Activated naive CD4-positive, alpha-beta T cell treated with anti-CD3 and anti-CD28 coated beads, Interleukin-2, amount 50 U/mL, for 24 hours (primary cell): ENCODE measurements at regions not wholly inside any gene's neighbourhood (a gene's known extent, or its start where the extent isn't known, plus 50 kb on each side); places are given as distances from the start of the nearest gene placed in this dataset.
"Not testable (repeated sequence)": the region's sequence is repeated elsewhere in the genome, so short reads cannot be mapped to it uniquely, and the experiment has no call there.

ENCODE experiments used
- H3K27ac Mint-ChIP-seq: one replicate; pipeline ENCODE4 v1.8.0; 2021; ENCODE audit warnings: mild to moderate bottlenecking, mixed read lengths
- H3K27me3 Mint-ChIP-seq: one replicate; pipeline ENCODE4 v1.8.0; 2021; ENCODE audit warnings: mixed read lengths
- H3K36me3 Mint-ChIP-seq: one replicate; pipeline ENCODE4 v1.8.0; 2021; ENCODE audit warnings: mixed read lengths
- H3K4me1 Mint-ChIP-seq: one replicate; pipeline ENCODE4 v1.8.0; 2021; ENCODE audit warnings: mixed read lengths
- H3K4me3 Mint-ChIP-seq: one replicate; pipeline ENCODE4 v1.8.0; 2021; ENCODE audit warnings: mild to moderate bottlenecking, mixed read lengths
- H3K9me3 Mint-ChIP-seq: one replicate; pipeline ENCODE4 v1.8.0; 2021; ENCODE audit warnings: mixed read lengths

DNA sequence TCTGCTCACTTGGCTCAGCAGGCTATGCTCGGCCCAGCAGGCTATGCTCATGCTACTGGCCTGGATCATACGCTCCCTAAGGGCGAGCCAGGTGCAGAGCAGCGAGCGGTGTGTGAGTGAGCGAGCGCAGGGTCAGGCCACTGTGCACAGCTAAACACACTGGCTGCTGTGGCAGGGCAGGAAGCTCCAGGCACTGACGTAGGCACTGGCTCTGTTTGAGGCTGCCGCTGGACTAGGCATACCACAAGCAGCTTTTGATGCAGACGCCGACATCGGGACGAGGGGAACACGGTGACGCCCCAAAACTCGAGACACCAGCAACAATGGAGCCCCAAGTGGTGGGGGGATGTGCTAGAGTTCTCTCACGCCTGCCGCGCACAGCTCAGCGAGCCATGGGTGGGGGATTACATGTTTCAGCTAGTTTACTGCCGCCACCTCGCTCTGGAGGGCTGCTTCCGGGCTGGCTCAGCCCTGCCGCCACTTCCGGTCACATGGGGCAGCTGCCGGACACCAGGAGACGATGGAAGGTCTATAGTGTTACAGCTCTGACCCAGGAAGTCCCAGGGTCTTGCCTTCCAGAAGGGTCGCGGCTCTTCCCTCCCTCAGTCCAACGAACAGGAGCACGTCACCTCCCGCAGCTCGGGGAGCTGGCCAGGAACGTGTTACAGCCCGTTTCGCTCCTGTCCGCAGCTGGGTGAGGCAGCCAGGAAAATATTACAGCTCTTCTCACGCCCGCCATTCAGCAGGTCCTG lies 1176.9 kb upstream of the LRRTM1 start:
- Mint-ChIP-seq H3K27ac (no peak overlapping the region), H3K36me3 (no peaks in the 10 kb centered on the region), H3K9me3 (peaks cover 14% of the 10 kb centered on the region), H3K27me3 (no peaks in the 10 kb centered on the region), H3K4me1 (no peaks in the 10 kb centered on the region), H3K4me3 (no peak overlapping the region)

DNA sequence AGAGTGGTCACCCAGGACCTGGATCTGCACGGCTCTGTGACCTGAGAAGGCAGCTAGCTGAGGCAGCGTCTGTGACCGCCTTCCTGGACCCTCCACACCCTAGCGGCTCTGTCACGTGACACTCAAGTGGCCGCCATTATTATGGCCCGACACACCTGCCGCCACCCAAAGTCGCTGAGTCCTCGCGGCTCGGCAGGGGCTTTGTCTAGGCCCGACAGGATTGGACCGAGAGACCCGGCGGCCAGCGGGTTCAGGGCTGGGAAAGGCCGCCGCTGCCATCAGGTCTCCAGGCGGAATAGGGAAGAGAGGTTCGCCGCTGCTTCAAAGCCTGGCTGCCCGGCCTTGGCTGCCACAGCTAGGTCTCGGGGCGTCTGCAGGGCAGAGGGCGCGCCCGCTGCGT lies 1162.5 kb upstream of the LRRTM1 start:
- peaks cover 5% of the 10 kb centered on the region for H3K9me3 Mint-ChIP-seq
- H3K4me3 Mint-ChIP-seq: no peak overlapping the region
- H3K36me3 Mint-ChIP-seq: no peaks in the 10 kb centered on the region
- no peaks in the 10 kb centered on the region for H3K4me1 Mint-ChIP-seq
- H3K27ac Mint-ChIP-seq: no peak overlapping the region
- no peaks in the 10 kb centered on the region for H3K27me3 Mint-ChIP-seq

DNA sequence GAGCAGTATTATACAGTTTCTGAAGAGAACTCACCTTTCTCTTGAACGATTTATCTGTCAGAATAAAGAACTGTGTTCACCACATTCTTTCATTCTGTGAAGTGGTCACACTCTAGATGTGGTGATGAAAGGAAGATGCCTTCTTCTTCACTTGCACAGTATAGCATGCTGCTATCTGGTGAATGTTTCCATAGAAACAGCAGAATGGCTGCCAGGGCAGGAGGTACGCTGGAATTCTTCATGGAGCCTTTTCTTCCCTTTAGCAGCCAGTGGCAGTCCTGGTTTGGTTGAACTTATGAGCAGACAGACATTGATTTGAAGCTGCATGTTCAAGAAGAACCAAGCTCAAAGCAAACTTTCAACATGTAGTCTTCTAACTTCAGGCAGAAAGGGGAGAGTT lies 1157.9 kb upstream of the LRRTM1 start:
- Mint-ChIP-seq H3K9me3 (peaks cover 17% of the 10 kb centered on the region), H3K27me3 (no peaks in the 10 kb centered on the region), H3K4me3 (no peak overlapping the region), H3K4me1 (no peaks in the 10 kb centered on the region), H3K36me3 (no peaks in the 10 kb centered on the region), H3K27ac (no peak overlapping the region)

DNA sequence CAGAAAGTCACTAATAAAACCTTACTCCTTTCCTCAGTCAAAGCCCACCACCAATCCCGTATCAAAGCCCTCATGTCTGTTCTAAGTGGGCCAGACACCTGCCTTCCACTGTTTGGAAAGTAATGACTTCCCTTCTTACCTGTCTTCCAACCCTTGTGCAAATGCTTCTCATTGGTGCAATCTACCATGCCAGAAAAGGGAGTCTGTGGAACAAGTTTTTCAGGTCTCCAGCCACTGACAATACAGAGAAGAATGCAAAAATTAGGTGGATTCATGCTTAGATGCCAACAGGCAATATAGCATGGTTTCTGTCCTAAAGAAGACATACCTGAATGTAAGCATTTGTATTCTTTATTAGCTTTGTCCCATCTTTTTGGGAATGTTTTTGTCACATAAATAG lies 1140.6 kb upstream of the LRRTM1 start:
- no peaks in the 10 kb centered on the region for H3K27me3 Mint-ChIP-seq
- H3K4me1 Mint-ChIP-seq: no peaks in the 10 kb centered on the region
- no peaks in the 10 kb centered on the region for H3K36me3 Mint-ChIP-seq
- H3K4me3 Mint-ChIP-seq: no peak overlapping the region
- peaks cover 15% of the 10 kb centered on the region for H3K9me3 Mint-ChIP-seq
- no peak overlapping the region for H3K27ac Mint-ChIP-seq

DNA sequence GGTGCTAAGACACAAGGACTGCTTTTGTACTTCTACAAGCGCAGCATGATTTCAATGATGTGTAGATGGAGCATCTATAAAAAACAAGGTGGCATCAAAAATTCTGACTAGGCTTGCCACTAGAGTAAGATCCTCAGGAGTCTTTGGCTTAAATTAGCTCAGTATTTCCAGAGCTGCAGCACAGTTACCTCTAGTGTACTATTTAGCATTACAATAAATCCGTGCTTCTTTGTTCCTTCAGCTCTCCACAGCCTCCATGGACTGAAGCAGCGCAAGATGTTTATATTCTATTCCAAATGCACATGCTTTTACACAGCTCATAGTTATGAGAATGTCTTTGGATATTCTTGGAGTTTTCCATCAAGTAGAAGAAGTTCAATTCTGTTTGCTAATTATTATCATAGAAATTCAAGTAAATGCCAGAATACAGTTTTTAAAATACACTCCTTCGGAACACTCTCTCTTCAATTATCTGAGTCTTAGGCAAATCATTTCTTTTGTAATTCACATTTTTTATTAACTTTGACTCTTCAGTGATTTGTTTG lies 1133.0 kb upstream of the LRRTM1 start:
- Mint-ChIP-seq H3K4me3 (no peak overlapping the region), H3K4me1 (no peaks in the 10 kb centered on the region), H3K27ac (no peak overlapping the region), H3K27me3 (no peaks in the 10 kb centered on the region), H3K9me3 (no peaks in the 10 kb centered on the region), H3K36me3 (no peaks in the 10 kb centered on the region)

DNA sequence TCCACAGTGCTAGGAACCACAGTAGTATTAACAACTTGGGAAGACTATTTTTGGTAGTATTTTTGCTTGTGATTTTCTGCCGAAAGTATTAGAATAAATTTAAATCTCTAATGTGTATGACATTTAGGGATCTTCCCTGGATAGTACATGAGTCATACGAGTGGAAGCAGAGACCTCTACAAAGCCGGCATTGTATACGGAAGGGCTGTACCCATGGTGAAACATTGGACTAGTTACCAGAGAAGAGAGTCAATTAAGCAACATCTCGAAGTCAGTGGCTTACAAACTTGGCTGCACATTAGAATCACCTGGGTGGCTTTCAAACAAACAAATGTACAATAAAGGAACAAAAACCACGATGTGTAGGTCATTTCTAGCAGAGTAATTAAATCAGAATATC lies 1131.7 kb upstream of the LRRTM1 start:
- H3K36me3 Mint-ChIP-seq: no peaks in the 10 kb centered on the region
- no peaks in the 10 kb centered on the region for H3K4me1 Mint-ChIP-seq
- no peaks in the 10 kb centered on the region for H3K27me3 Mint-ChIP-seq
- no peak overlapping the region for H3K4me3 Mint-ChIP-seq
- H3K27ac Mint-ChIP-seq: no peak overlapping the region
- no peaks in the 10 kb centered on the region for H3K9me3 Mint-ChIP-seq

DNA sequence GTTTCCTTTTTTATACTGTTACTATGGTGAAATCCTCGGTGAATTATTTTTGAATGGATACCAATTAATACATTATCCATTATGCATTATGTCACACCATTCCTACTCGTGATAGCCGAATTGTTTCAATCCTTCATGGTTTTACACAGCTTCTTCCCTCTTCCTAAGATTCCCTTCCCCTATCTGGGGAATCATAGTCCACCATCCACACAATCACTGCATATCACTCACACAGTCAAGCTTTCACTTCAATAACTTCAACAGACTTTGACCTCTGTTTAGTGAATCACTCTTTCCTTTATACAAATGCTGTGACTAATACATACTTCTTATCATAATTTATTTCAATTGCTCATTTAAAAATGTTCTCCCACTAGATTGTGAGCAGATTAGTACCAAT lies 1108.1 kb upstream of the LRRTM1 start:
- H3K4me3 Mint-ChIP-seq: no peak overlapping the region
- H3K27ac Mint-ChIP-seq: no peak overlapping the region
- H3K9me3 Mint-ChIP-seq: no peaks in the 10 kb centered on the region
- H3K36me3 Mint-ChIP-seq: no peaks in the 10 kb centered on the region
- no peaks in the 10 kb centered on the region for H3K27me3 Mint-ChIP-seq
- H3K4me1 Mint-ChIP-seq: no peaks in the 10 kb centered on the region

DNA sequence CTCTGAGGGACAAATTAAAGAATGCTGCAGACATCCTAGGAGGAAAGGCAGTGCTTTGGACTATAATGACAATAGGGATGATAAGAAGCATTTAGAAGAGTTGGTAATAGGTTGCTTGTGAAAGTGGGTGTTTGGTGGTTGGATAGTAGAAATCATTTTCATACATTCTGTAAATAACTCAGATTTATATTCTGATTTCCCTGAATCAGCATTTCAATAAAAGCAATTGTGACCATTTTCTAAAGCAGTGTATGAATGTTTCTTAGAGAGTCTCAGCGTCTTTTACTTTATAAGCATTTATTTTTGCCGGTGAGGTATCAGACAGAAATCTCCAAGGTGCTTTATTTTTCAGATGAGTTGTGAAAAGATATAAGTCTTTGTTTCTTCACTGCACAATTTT lies 1099.0 kb upstream of the LRRTM1 start:
- Mint-ChIP-seq H3K4me3 (no peak overlapping the region), H3K27ac (no peak overlapping the region), H3K36me3 (no peaks in the 10 kb centered on the region), H3K4me1 (no peaks in the 10 kb centered on the region), H3K9me3 (peaks cover 7% of the 10 kb centered on the region), H3K27me3 (no peaks in the 10 kb centered on the region)

DNA sequence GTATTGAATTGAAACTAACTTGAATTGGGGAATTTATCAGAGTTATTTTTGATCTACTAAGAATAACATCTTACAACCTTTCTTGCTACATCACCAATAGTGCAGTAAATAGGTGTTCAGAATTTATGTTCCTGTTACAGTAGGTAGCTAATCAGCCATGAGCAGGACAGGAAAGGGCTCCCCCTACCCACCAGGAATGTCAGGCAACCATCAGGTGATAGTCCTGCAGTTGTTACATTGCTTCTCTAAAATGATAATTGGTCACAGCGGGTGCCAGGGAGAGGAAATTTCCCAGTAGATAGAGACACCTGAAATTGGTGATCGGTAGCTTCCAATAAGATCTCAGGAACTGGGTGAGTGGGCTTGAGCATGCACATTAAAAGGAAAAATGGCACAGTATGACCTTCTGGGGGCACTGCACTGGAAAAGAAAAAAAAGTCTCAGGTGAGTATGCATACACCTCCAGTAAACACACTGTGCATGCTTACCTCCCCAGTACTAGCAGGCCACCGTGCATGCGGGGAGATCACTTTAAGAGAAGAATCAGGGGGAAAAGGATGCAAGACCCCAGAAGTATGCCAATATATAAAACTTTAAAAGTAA lies 1092.0 kb upstream of the LRRTM1 start:
- H3K36me3 Mint-ChIP-seq: no peaks in the 10 kb centered on the region
- H3K4me1 Mint-ChIP-seq: no peaks in the 10 kb centered on the region
- no peak overlapping the region for H3K27ac Mint-ChIP-seq
- H3K9me3 Mint-ChIP-seq: peaks cover 15% of the 10 kb centered on the region
- no peak overlapping the region for H3K4me3 Mint-ChIP-seq
- no peaks in the 10 kb centered on the region for H3K27me3 Mint-ChIP-seq

DNA sequence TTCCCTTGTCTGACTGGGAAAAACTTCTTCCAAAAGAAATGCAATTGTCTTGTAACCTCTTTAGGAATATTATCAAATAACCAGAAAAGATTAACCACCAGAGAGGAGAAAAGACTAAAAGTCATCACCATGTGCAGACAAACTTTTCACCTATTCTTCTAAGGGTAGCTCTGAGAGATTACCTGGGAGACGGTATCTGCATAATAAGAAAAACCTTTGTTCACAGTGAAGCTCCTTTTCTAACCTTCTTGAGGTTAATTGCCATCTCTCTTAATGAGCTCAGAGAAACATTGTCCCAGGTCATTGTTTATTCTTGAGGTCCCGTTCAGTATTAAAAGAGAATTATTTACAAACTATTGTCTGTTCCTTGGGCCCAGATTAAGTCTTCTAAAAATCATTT lies 1091.2 kb upstream of the LRRTM1 start:
- Mint-ChIP-seq H3K9me3 (peaks cover 15% of the 10 kb centered on the region), H3K4me3 (no peak overlapping the region), H3K36me3 (no peaks in the 10 kb centered on the region), H3K27me3 (no peaks in the 10 kb centered on the region), H3K4me1 (no peaks in the 10 kb centered on the region), H3K27ac (no peak overlapping the region)

DNA sequence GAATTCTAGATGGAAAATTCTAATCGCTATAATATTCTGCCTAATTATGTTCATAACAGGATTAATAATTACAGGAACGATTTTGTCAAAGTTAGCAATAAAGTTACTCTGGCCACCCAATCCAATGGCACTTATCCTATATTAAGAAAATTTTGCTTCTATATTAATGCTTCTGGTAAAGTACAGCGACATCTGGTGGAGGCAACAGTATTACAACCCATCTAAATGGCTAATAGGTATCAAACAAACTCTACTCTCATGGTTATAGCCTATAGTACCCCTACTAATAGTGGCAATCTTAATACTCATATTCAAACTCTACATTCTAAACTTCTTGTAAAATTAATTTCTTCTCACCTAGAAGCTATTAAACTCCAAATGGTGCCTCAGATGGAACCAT lies 1084.7 kb upstream of the LRRTM1 start:
- H3K4me1 Mint-ChIP-seq: no peaks in the 10 kb centered on the region
- peaks cover 4% of the 10 kb centered on the region for H3K9me3 Mint-ChIP-seq
- no peaks in the 10 kb centered on the region for H3K36me3 Mint-ChIP-seq
- no peak overlapping the region for H3K27ac Mint-ChIP-seq
- H3K27me3 Mint-ChIP-seq: no peaks in the 10 kb centered on the region
- H3K4me3 Mint-ChIP-seq: no peak overlapping the region

DNA sequence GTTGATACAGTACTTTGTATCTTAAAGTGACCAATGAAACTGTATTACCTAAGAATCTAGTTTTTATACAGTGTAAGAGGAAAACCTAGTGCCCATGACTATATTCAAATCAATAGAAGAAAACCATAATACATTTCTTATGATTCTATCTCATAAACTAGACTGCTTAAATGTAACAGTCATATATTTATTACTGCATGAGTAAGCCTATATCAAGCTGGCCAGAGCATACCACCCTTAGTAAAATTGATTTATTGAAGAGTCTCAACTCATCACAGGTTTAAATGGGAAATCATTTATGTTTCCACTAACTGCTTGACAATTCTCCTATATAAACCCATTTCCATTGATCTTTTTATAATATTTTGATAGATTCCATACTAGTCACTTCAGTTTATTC lies 1059.2 kb upstream of the LRRTM1 start:
- Mint-ChIP-seq H3K4me1 (no peaks in the 10 kb centered on the region), H3K36me3 (no peaks in the 10 kb centered on the region), H3K27me3 (no peaks in the 10 kb centered on the region), H3K4me3 (no peak overlapping the region), H3K27ac (no peak overlapping the region), H3K9me3 (peaks cover 15% of the 10 kb centered on the region)

DNA sequence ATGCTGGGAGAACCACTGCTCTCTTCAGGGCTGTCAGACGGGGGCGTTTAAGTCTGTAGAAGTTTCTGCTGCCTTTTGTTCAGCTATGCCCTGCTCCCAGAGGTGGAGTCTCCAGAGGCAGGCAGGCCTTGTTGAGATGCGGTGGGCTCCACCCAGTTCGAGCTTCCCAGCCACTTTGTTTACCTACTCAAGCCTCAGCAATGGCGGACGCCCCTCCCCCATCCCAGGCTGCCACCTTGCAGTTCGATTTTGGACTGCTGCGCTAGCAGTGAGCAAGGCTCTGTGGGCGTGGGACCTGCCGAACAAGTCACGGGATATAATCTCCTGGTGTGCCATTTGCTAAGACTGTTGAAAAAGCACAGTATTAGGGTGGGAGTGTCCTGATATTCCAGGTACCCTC lies 1057.9 kb upstream of the LRRTM1 start:
- not testable (repeated sequence) for H3K4me1 Mint-ChIP-seq, H3K27ac Mint-ChIP-seq, H3K27me3 Mint-ChIP-seq

DNA sequence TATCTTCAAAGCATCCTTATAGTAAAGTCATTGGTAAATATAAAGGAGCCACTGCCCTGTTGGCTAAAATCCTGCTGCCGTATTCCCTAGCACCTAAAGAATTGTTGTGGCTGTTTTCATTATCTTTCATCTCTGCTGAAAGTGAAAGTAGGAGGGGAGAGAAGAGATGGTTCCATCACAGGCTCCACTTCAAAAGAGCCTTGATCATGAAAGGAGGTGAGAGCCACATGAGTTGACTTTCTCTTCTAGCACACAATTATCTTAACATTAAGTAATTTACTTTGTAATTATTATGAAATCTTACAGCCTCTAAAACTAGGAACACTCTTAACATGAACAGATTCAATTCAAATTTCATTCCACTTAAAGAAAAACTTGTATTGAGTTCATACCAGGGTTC lies 1050.9 kb upstream of the LRRTM1 start:
- Mint-ChIP-seq H3K36me3 (no peaks in the 10 kb centered on the region), H3K9me3 (peaks cover 5% of the 10 kb centered on the region), H3K4me3 (no peak overlapping the region), H3K4me1 (no peaks in the 10 kb centered on the region), H3K27me3 (no peaks in the 10 kb centered on the region), H3K27ac (no peak overlapping the region)

More for the DNA sequence above, 1057.9 kb upstream of the LRRTM1 start:
- H3K4me3 Mint-ChIP-seq, H3K36me3 Mint-ChIP-seq: not testable (repeated sequence)
- H3K9me3 Mint-ChIP-seq: peaks cover 15% of the 10 kb centered on the region

DNA sequence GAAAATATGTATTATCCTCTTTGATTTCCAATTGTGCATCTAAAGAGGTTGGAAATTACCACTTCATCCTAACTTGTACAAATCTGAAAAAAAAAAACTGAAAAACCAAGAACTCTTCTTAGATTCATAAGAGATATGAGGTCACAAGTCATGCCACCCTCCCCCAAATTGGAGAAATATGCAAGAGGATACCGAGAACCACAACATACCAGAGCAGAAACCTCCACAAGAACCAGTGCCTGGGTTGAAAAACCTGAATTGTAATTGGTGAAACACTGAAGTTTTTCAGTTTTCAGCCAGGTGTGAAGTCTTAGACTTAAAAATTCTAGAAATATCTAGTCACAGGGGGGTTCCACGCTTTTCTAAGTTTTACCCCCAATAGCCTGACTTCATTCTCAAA lies 1029.5 kb upstream of the LRRTM1 start:
- H3K4me1 Mint-ChIP-seq: no peaks in the 10 kb centered on the region
- H3K4me3 Mint-ChIP-seq: no peak overlapping the region
- H3K9me3 Mint-ChIP-seq: peaks cover 15% of the 10 kb centered on the region
- no peak overlapping the region for H3K27ac Mint-ChIP-seq
- no peaks in the 10 kb centered on the region for H3K27me3 Mint-ChIP-seq
- H3K36me3 Mint-ChIP-seq: no peaks in the 10 kb centered on the region

DNA sequence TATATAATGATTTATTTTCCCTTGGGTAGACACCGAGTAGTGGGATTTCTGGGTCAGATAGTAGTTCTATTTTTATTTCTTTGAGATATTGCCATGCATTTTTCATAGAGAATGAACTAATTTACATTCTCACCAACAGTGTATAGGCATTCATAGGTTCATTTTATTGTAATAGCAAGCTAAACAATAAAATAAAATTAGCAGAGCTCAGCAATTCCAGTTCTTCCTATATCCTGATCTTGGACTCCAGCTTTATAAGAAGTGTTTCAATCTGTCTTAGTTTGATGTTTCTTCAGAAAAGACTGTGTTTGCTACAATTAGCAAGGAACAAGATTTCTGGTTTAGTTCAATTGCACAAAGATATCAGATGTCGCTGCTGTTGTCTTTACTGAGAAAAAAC lies 1024.4 kb upstream of the LRRTM1 start:
- no peak overlapping the region for H3K27ac Mint-ChIP-seq
- peaks cover 4% of the 10 kb centered on the region for H3K9me3 Mint-ChIP-seq
- no peaks in the 10 kb centered on the region for H3K27me3 Mint-ChIP-seq
- H3K36me3 Mint-ChIP-seq: no peaks in the 10 kb centered on the region
- H3K4me3 Mint-ChIP-seq: no peak overlapping the region
- H3K4me1 Mint-ChIP-seq: no peaks in the 10 kb centered on the region

DNA sequence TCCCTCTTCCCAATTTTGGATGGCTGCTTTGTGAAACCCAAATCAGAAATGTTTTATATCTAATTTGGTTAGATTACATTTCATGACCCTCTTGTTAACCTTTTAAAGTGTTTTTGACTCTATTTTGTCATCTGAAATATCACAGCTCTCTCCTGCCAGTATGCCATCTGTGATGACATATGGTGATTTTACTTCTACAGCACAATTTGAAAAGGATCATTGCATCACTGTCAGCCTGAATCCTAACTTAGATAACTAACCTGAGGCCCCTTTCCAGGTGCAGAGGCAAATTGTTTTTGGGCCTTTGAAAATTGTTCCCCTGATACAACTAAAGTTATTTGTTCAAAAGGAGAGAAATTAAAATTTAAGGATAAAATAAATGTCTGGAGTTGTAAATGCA lies 1023.4 kb upstream of the LRRTM1 start:
- Mint-ChIP-seq H3K9me3 (peaks cover 10% of the 10 kb centered on the region), H3K27ac (no peak overlapping the region), H3K4me3 (no peak overlapping the region), H3K36me3 (no peaks in the 10 kb centered on the region), H3K27me3 (no peaks in the 10 kb centered on the region), H3K4me1 (no peaks in the 10 kb centered on the region)
